IMR-90 (cell line): ENCODE measurements at regions not wholly inside any gene's neighbourhood (a gene's known extent, or its start where the extent isn't known, plus 50 kb on each side); places are given as distances from the start of the nearest gene placed in this dataset.

Experiments
- ATAC-seq: fragments of 200-7000 bp; cut with Tn5 transposase; 2 replicates; pipeline ENCODE4 v1.9.1; 2020; ENCODE audit warnings: low read depth, mild to moderate bottlenecking, moderate library complexity
- BruUV-seq: library from RNA; stranded (reverse); fragments of 400-500 nt; replicated peaks from 2 replicates; lab custom pipeline; 2021; lab: Mats Ljungman, UMichigan
- CTCF ChIA-PET: fragments of 300-600 bp; formaldehyde crosslinking; extraction: SDS; loops from one replicate; lab custom pipeline; 2021; ENCODE audit warnings: antibody characterized with exemption; lab: Yijun Ruan, JAX
- POLR2A ChIA-PET: fragments of 300-600 bp; sonication (Branson Sonifier 250); formaldehyde crosslinking; loops from one replicate; lab custom pipeline; 2022; ENCODE audit warnings: antibody characterized with exemption; ENCODE audit not compliant: unreplicated experiment; lab: Charles Lee
- DNase-seq: peaks from one replicate; pipeline ENCODE4 v3.0.0; 2013
- H2AFZ ChIP-seq: replicated peaks from 2 replicates; pipeline ENCODE3; 2013; ENCODE audit warnings: low read length, mild to moderate bottlenecking; ENCODE audit not compliant: poor library complexity
- H2AK5ac ChIP-seq: 2 replicates; pipeline ENCODE4 v1.6.1; 2013; ENCODE audit warnings: low read depth, low read length, inconsistent platforms
- H2AK9ac ChIP-seq: replicated peaks from 2 replicates; pipeline ENCODE3; 2013; ENCODE audit warnings: mild to moderate bottlenecking, low read depth, low read length, moderate library complexity; ENCODE audit not compliant: poor library complexity
- H2BK120ac ChIP-seq: 2 replicates; pipeline ENCODE4 v1.6.1; 2013; ENCODE audit warnings: low read depth, low read length, inconsistent platforms
- H2BK15ac ChIP-seq: 3 replicates; pipeline ENCODE4 v1.6.1; 2013; ENCODE audit warnings: low read depth, low read length, inconsistent platforms
- H2BK20ac ChIP-seq: 2 replicates; pipeline ENCODE4 v1.6.1; 2013; ENCODE audit warnings: low read depth, mild to moderate bottlenecking, inconsistent platforms, low read length, moderate library complexity
- H2BK5ac ChIP-seq: 2 replicates; pipeline ENCODE4 v1.6.1; 2013; ENCODE audit warnings: mild to moderate bottlenecking, low read depth, low read length, inconsistent platforms; ENCODE audit not compliant: poor library complexity, severe bottlenecking
- H3K14ac ChIP-seq: replicated peaks from 2 replicates; pipeline ENCODE4 v1.6.1; 2013; ENCODE audit warnings: low read depth, low read length, inconsistent platforms
- H3K18ac ChIP-seq: 2 replicates; pipeline ENCODE4 v1.6.1; 2013; ENCODE audit warnings: low read depth, low read length, control low read depth
- H3K23ac ChIP-seq: 2 replicates; pipeline ENCODE4 v1.6.1; 2013; ENCODE audit warnings: low read depth, low read length, inconsistent platforms
- H3K27ac ChIP-seq: 2 replicates; pipeline ENCODE4 v1.5.1; 2013; ENCODE audit warnings: mild to moderate bottlenecking, control low read depth, low read length; ENCODE audit not compliant: insufficient read depth
- H3K27me3 ChIP-seq: 2 replicates; pipeline ENCODE4 v1.6.1; 2013; ENCODE audit warnings: low read length; ENCODE audit not compliant: control insufficient read depth, insufficient read depth
- H3K36me3 ChIP-seq: 2 replicates; pipeline ENCODE4 v1.6.1; 2013; ENCODE audit warnings: low read length, mixed read lengths; ENCODE audit not compliant: control insufficient read depth, insufficient read depth
- H3K4ac ChIP-seq: 2 replicates; pipeline ENCODE4 v1.6.1; 2013; ENCODE audit warnings: low read depth, low read length, inconsistent platforms
- H3K4me1 ChIP-seq: 2 replicates; pipeline ENCODE4 v1.6.1; 2013; ENCODE audit warnings: low read length, mixed read lengths; ENCODE audit not compliant: control insufficient read depth, insufficient read depth
- H3K4me2 ChIP-seq: 2 replicates; pipeline ENCODE4 v1.6.1; 2013; ENCODE audit warnings: low read depth, mild to moderate bottlenecking, control low read depth, low read length, moderate library complexity
- H3K4me3 ChIP-seq: 2 replicates; pipeline ENCODE4 v1.5.1; 2013; ENCODE audit warnings: low read depth, mild to moderate bottlenecking, control low read depth, low read length, moderate library complexity; ENCODE audit not compliant: insufficient read depth
- H3K56ac ChIP-seq: 2 replicates; pipeline ENCODE4 v1.6.1; 2013; ENCODE audit warnings: low read length, inconsistent platforms; ENCODE audit not compliant: insufficient read depth; ENCODE audit errors: extremely low read depth
- H3K79me1 ChIP-seq, 2 experiments: 2 replicates each; pipeline ENCODE4 v1.6.1; 2013; ENCODE audit warnings: low read length in 2 of 2, inconsistent platforms in 1 of 2, low read depth in 1 of 2
- H3K9ac ChIP-seq: 2 replicates; pipeline ENCODE4 v1.6.1; 2013; ENCODE audit warnings: low read depth, low read length, control low read depth
- H3K9me1 ChIP-seq: 2 replicates; pipeline ENCODE4 v1.6.1; 2013; ENCODE audit warnings: low read length, inconsistent platforms; ENCODE audit not compliant: insufficient read depth
- H3K9me3 ChIP-seq: 2 replicates; pipeline ENCODE4 v1.6.1; 2013; ENCODE audit warnings: low read length; ENCODE audit not compliant: control insufficient read depth, insufficient read depth
- H4K20me1 ChIP-seq: 2 replicates; pipeline ENCODE4 v1.6.1; 2013; ENCODE audit warnings: low read length, inconsistent platforms; ENCODE audit not compliant: insufficient read depth
- H4K5ac ChIP-seq: 2 replicates; pipeline ENCODE4 v1.6.1; 2013; ENCODE audit warnings: mild to moderate bottlenecking, low read depth, low read length, control low read depth
- H4K8ac ChIP-seq, 2 experiments: 2 replicates each; pipeline ENCODE4 v1.6.1; 2013; ENCODE audit warnings: low read depth in 2 of 2, low read length in 2 of 2, control low read depth in 1 of 2, inconsistent platforms in 1 of 2
- H4K91ac ChIP-seq: 2 replicates; pipeline ENCODE4 v1.6.1; 2013; ENCODE audit warnings: low read depth, low read length, inconsistent platforms; ENCODE audit not compliant: insufficient read depth
- MAFK ChIP-seq: IDR thresholded peaks from 2 replicates; pipeline ENCODE4 v1.6.1; 2012; ENCODE audit warnings: low read depth, low read length, improper control_type of control experiment
- WGBS, 2 experiments: methylation state at CpG; one replicate each; pipeline versions ENCODE4 v1.1.5 to v1.1.7; 2013; ENCODE audit warnings: missing lambda C conversion rate in 2 of 2; ENCODE audit not compliant: insufficient read length in 1 of 2; ENCODE audit errors: extremely low coverage in 2 of 2; 5-methylcytosine and 5-hydroxymethylcytosine counted together
- dilution Hi-C: fragments of 300-500 bp; cut with HindIII; formaldehyde crosslinking; loops from one replicate; pipeline ENCODE4 v1.14.3; 2018; ENCODE audit warnings: low sequenced_read_pairs; ENCODE audit not compliant: unreplicated experiment
- in situ Hi-C: fragments of 300-500 bp; cut with MboI; formaldehyde crosslinking; loops from 3 replicates; pipeline ENCODE4 v1.14.3; 2019; ENCODE audit warnings: low sequenced_read_pairs, inconsistent platforms, mixed read lengths
- intact Hi-C: fragments of 100-400 bp; cut with micrococcal nuclease; formaldehyde crosslinking; loops from 2 replicates; pipeline ENCODE4 v1.10.0; 2022

DNA sequence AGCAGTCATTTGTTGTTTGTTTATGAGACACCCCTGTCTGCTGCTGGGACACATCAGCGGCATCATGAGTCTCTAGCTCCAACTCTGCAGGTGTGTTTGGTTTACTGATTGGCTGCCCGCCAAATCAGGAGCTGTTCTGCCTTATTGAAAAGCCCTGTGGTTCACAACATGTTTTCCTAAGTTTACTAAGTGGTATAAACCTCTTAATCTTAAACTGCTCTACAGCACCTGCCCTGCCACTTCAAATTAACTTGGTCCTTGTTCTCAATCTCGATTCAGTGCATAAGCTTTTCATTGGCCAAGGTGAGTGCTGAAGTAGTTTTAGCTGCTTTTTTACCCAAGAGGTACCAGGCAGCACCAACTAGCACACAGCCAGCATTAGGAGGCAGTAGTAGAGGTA, 77.8 kb upstream of the WDR72 start:
- H3K27me3 ChIP-seq: no peaks in the 10 kb centered on the region
- no peak overlapping the region for H3K4me3 ChIP-seq
- H2BK15ac ChIP-seq: no peak overlapping the region
- no peak overlapping the region for H2AK9ac ChIP-seq
- no peak overlapping the region for H4K5ac ChIP-seq
- no peak overlapping the region for H3K56ac ChIP-seq
- WGBS, 2 experiments: 20% methylated on average over 1 of the region's 3 CpGs; no CpG with 5 or more reads in 1 of the 2 experiments
- H3K9me1 ChIP-seq: no peaks in the 10 kb centered on the region
- no peak overlapping the region for H3K18ac ChIP-seq
- no peak overlapping the region for H2BK5ac ChIP-seq
- no peak for ATAC-seq
- no peak overlapping the region for H3K14ac ChIP-seq
- dilution Hi-C loops: no loop called here
- no peak overlapping the region for H3K4me2 ChIP-seq
- no peaks in the 10 kb centered on the region for H4K20me1 ChIP-seq
- H3K79me1 ChIP-seq: no peaks in the 10 kb centered on the region
- H3K27ac ChIP-seq: no peak overlapping the region
- H3K9ac ChIP-seq: no peak overlapping the region
- in situ Hi-C loops: no loop called here
- BruUV-seq: no TSS peak
- no peaks in the 10 kb centered on the region for H3K4me1 ChIP-seq
- H3K23ac ChIP-seq: no peak overlapping the region
- no peak for TF ChIP-seq MAFK
- intact Hi-C loops: no loop called here
- H2AK5ac ChIP-seq: no peak overlapping the region
- ChIA-PET POLR2A (no interaction called here), CTCF (no interaction called here)
- H3K36me3 ChIP-seq: no peaks in the 10 kb centered on the region
- no peak for DNase-seq
- no peak overlapping the region for H4K91ac ChIP-seq
- H4K8ac ChIP-seq: no peak overlapping the region
- H2AFZ ChIP-seq: no peak overlapping the region
- no peak overlapping the region for H2BK120ac ChIP-seq
- H3K9me3 ChIP-seq: 0 out of 2 replicates have a peak, but pooled peaks cover 2% of the 10 kb centered on the region
- H3K4ac ChIP-seq: no peak overlapping the region
- no peak overlapping the region for H2BK20ac ChIP-seq
